Loucy (cell line): ENCODE measurements at regions not wholly inside any gene's neighbourhood (a gene's known extent, or its start where the extent isn't known, plus 50 kb on each side); places are given as distances from the start of the nearest gene placed in this dataset.

Source experiments
- CTCF ChIP-seq: fragments of 200-600 bp; sonication (generic); conservative IDR thresholded peaks from 2 replicates; pipeline ENCODE4 v1.5.1; 2014; ENCODE audit warnings: mild to moderate bottlenecking, antibody characterized with exemption, low read length
- EZH2phosphoT487 ChIP-seq: fragments of 200-600 bp; IDR thresholded peaks from 2 replicates; pipeline ENCODE4 v1.6.1; 2018; ENCODE audit warnings: antibody characterized with exemption, mild to moderate bottlenecking, moderate library complexity, borderline replicate concordance

GRCh38 chr9:87427851-87428506 lies 69.7 kb upstream of the DAPK1 start:
- TF ChIP-seq CTCF (no peak), EZH2phosphoT487 (no peak)
